ENCODE measurements at regions not wholly inside any gene's neighbourhood (a gene's known extent, or its start where the extent isn't known, plus 50 kb on each side); places are given as distances from the start of the nearest gene placed in this dataset.
"Not testable (repeated sequence)": the region's sequence is repeated elsewhere in the genome, so short reads cannot be mapped to it uniquely, and the experiment has no call there.

GRCh38 chr3:146709969-146710368, 104.8 kb upstream of the PLSCR5 start:
- no peak overlapping the region for H3K4me3 ChIP-seq (ENCODE audit: low read depth, low read length)
- no peak overlapping the region for H3K27ac ChIP-seq (ENCODE audit: low read depth, low read length)

GRCh38 chr3:146705225-146705624, 100.1 kb upstream of the PLSCR5 start:
- no peaks in the 10 kb centered on the region for H3K4me1 ChIP-seq (ENCODE audit: control insufficient read depth, insufficient read depth, low read length)
- H3K36me3 ChIP-seq (ENCODE audit: control insufficient read depth, insufficient read depth, low read length) = no peaks in the 10 kb centered on the region
- H3K4me3 ChIP-seq (ENCODE audit: low read depth, low read length) = no peak overlapping the region
- WGBS (ENCODE audit: insufficient coverage) = no CpG with 5 or more reads among the region's 2 CpGs
- no peak for DNase-seq (ENCODE audit: low read depth in 4 of 6, low spot score in 6 of 6)
- no peak overlapping the region for H3K27ac ChIP-seq (ENCODE audit: low read depth, low read length)
- no peaks in the 10 kb centered on the region for H3K9me3 ChIP-seq (ENCODE audit: control insufficient read depth, insufficient read depth, low read length)
- H3K27me3 ChIP-seq (ENCODE audit: control insufficient read depth, insufficient read depth, low read length) = no peaks in the 10 kb centered on the region

More at GRCh38 chr3:146709969-146710368, 104.8 kb upstream of the PLSCR5 start:
- Histone ChIP-seq H3K36me3 (ENCODE audit: control insufficient read depth, insufficient read depth, low read length) (no peaks in the 10 kb centered on the region), H3K27me3 (ENCODE audit: control insufficient read depth, insufficient read depth, low read length) (no peaks in the 10 kb centered on the region), H3K4me1 (ENCODE audit: control insufficient read depth, insufficient read depth, low read length) (no peaks in the 10 kb centered on the region), H3K9me3 (ENCODE audit: control insufficient read depth, insufficient read depth, low read length) (no peaks in the 10 kb centered on the region)
- no peak for DNase-seq (ENCODE audit: low read depth in 4 of 6, low spot score in 6 of 6)
- WGBS (ENCODE audit: insufficient coverage) = no CpG with 5 or more reads among the region's 3 CpGs

- H3K27ac ChIP-seq (ENCODE audit: low read depth, low read length) = no peak overlapping the region
- no peaks in the 10 kb centered on the region for H3K36me3 ChIP-seq (ENCODE audit: control insufficient read depth, insufficient read depth, low read length)
- WGBS (ENCODE audit: insufficient coverage) = 81% methylated on average over 4 of the region's 5 CpGs
- H3K4me1 ChIP-seq (ENCODE audit: control insufficient read depth, insufficient read depth, low read length) = no peaks in the 10 kb centered on the region
- H3K27me3 ChIP-seq (ENCODE audit: control insufficient read depth, insufficient read depth, low read length) = no peaks in the 10 kb centered on the region
- H3K9me3 ChIP-seq (ENCODE audit: control insufficient read depth, insufficient read depth, low read length) = no peaks in the 10 kb centered on the region
- no peak overlapping the region for H3K4me3 ChIP-seq (ENCODE audit: low read depth, low read length)
- DNase-seq (ENCODE audit: low read depth in 4 of 6, low spot score in 6 of 6) = no peak
Measured at GRCh38 chr3:146702237-146702636, 97.1 kb upstream of the PLSCR5 start.

GRCh38 chr3:146701246-146701645, 96.1 kb upstream of the PLSCR5 start:
- Histone ChIP-seq H3K4me1 (ENCODE audit: control insufficient read depth, insufficient read depth, low read length) (no peaks in the 10 kb centered on the region), H3K27me3 (ENCODE audit: control insufficient read depth, insufficient read depth, low read length) (no peaks in the 10 kb centered on the region), H3K27ac (ENCODE audit: low read depth, low read length) (no peak overlapping the region), H3K4me3 (ENCODE audit: low read depth, low read length) (no peak overlapping the region), H3K9me3 (ENCODE audit: control insufficient read depth, insufficient read depth, low read length) (no peaks in the 10 kb centered on the region), H3K36me3 (ENCODE audit: control insufficient read depth, insufficient read depth, low read length) (no peaks in the 10 kb centered on the region)
- no peak for DNase-seq (ENCODE audit: low read depth in 4 of 6, low spot score in 6 of 6)
- 100% methylated on average over 2 of the region's 3 CpGs for WGBS (ENCODE audit: insufficient coverage)

- not testable (repeated sequence) for H3K4me1 ChIP-seq (ENCODE audit: control insufficient read depth, insufficient read depth, low read length); H3K27me3 ChIP-seq (ENCODE audit: control insufficient read depth, insufficient read depth, low read length); H3K4me3 ChIP-seq (ENCODE audit: low read depth, low read length); H3K27ac ChIP-seq (ENCODE audit: low read depth, low read length); DNase-seq (ENCODE audit: low read depth in 4 of 6, low spot score in 6 of 6); H3K36me3 ChIP-seq (ENCODE audit: control insufficient read depth, insufficient read depth, low read length); H3K9me3 ChIP-seq (ENCODE audit: control insufficient read depth, insufficient read depth, low read length)
Measured at GRCh38 chr3:146700025-146700424, 94.9 kb upstream of the PLSCR5 start.

GRCh38 chr3:146692254-146692653, 87.1 kb upstream of the PLSCR5 start:
- H3K27me3 ChIP-seq (ENCODE audit: control insufficient read depth, insufficient read depth, low read length) = no peaks in the 10 kb centered on the region
- H3K9me3 ChIP-seq (ENCODE audit: control insufficient read depth, insufficient read depth, low read length) = peaks cover 4% of the 10 kb centered on the region
- no peaks in the 10 kb centered on the region for H3K4me1 ChIP-seq (ENCODE audit: control insufficient read depth, insufficient read depth, low read length)
- no peak overlapping the region for H3K27ac ChIP-seq (ENCODE audit: low read depth, low read length)
- no peak for DNase-seq (ENCODE audit: low read depth in 4 of 6, low spot score in 6 of 6)
- no peaks in the 10 kb centered on the region for H3K36me3 ChIP-seq (ENCODE audit: control insufficient read depth, insufficient read depth, low read length)
- no peak overlapping the region for H3K4me3 ChIP-seq (ENCODE audit: low read depth, low read length)
- 89% methylated on average over 2 of the region's 2 CpGs for WGBS (ENCODE audit: insufficient coverage)

GRCh38 chr3:146685050-146685814, 80.1 kb upstream of the PLSCR5 start:
- Histone ChIP-seq H3K27ac (ENCODE audit: low read depth, low read length) (no peak overlapping the region), H3K36me3 (ENCODE audit: control insufficient read depth, insufficient read depth, low read length) (no peaks in the 10 kb centered on the region), H3K27me3 (ENCODE audit: control insufficient read depth, insufficient read depth, low read length) (no peaks in the 10 kb centered on the region), H3K9me3 (ENCODE audit: control insufficient read depth, insufficient read depth, low read length) (no peaks in the 10 kb centered on the region), H3K4me1 (ENCODE audit: control insufficient read depth, insufficient read depth, low read length) (no peaks in the 10 kb centered on the region), H3K4me3 (ENCODE audit: low read depth, low read length) (no peak overlapping the region)
- no peak for DNase-seq (ENCODE audit: low read depth in 4 of 6, low spot score in 6 of 6)
- WGBS (ENCODE audit: insufficient coverage) = 90% methylated on average over 8 of the region's 8 CpGs

- H3K27me3 ChIP-seq (ENCODE audit: control insufficient read depth, insufficient read depth, low read length) = no peaks in the 10 kb centered on the region
- no peak overlapping the region for H3K4me3 ChIP-seq (ENCODE audit: low read depth, low read length)
- no CpG with 5 or more reads among the region's 5 CpGs for WGBS (ENCODE audit: insufficient coverage)
- H3K36me3 ChIP-seq (ENCODE audit: control insufficient read depth, insufficient read depth, low read length) = no peaks in the 10 kb centered on the region
- peak in 2 of 6 donors; percentile 41 to 82 for DNase-seq (ENCODE audit: low read depth in 4 of 6, low spot score in 6 of 6)
- H3K9me3 ChIP-seq (ENCODE audit: control insufficient read depth, insufficient read depth, low read length) = no peaks in the 10 kb centered on the region
- no peaks in the 10 kb centered on the region for H3K4me1 ChIP-seq (ENCODE audit: control insufficient read depth, insufficient read depth, low read length)
- H3K27ac ChIP-seq (ENCODE audit: low read depth, low read length) = no peak overlapping the region
Measured at GRCh38 chr3:146682171-146682570, 77.0 kb upstream of the PLSCR5 start.

- Histone ChIP-seq H3K9me3 (ENCODE audit: control insufficient read depth, insufficient read depth, low read length) (no peaks in the 10 kb centered on the region), H3K4me1 (ENCODE audit: control insufficient read depth, insufficient read depth, low read length) (no peaks in the 10 kb centered on the region), H3K4me3 (ENCODE audit: low read depth, low read length) (no peak overlapping the region), H3K27me3 (ENCODE audit: control insufficient read depth, insufficient read depth, low read length) (no peaks in the 10 kb centered on the region), H3K36me3 (ENCODE audit: control insufficient read depth, insufficient read depth, low read length) (no peaks in the 10 kb centered on the region), H3K27ac (ENCODE audit: low read depth, low read length) (no peak overlapping the region)
- WGBS (ENCODE audit: insufficient coverage) = 71% methylated on average over 2 of the region's 4 CpGs
- DNase-seq (ENCODE audit: low read depth in 4 of 6, low spot score in 6 of 6) = peak in 1 of 6 donors; percentile 70
Measured at GRCh38 chr3:146680617-146681016, 75.5 kb upstream of the PLSCR5 start.

GRCh38 chr3:146679995-146680394, 74.8 kb upstream of the PLSCR5 start:
- no peaks in the 10 kb centered on the region for H3K4me1 ChIP-seq (ENCODE audit: control insufficient read depth, insufficient read depth, low read length)
- H3K27ac ChIP-seq (ENCODE audit: low read depth, low read length) = no peak overlapping the region
- WGBS (ENCODE audit: insufficient coverage) = no CpG with 5 or more reads among the region's 3 CpGs
- H3K9me3 ChIP-seq (ENCODE audit: control insufficient read depth, insufficient read depth, low read length) = no peaks in the 10 kb centered on the region
- H3K36me3 ChIP-seq (ENCODE audit: control insufficient read depth, insufficient read depth, low read length) = no peaks in the 10 kb centered on the region
- no peak for DNase-seq (ENCODE audit: low read depth in 4 of 6, low spot score in 6 of 6)
- H3K27me3 ChIP-seq (ENCODE audit: control insufficient read depth, insufficient read depth, low read length) = no peaks in the 10 kb centered on the region
- H3K4me3 ChIP-seq (ENCODE audit: low read depth, low read length) = no peak overlapping the region

Measured in spinal cord (tissue), 9 donors.